Stomach (tissue), 8 donors: ENCODE measurements at regions not wholly inside any gene's neighbourhood (a gene's known extent, or its start where the extent isn't known, plus 50 kb on each side); places are given as distances from the start of the nearest gene placed in this dataset.

ENCODE experiments used
- DNase-seq, 2 donors: peaks; one replicate each; pipeline versions ENCODE4 v3.0.0 to v3.0.0-alpha.2; 2013 to 2019
- H3K27ac ChIP-seq, 5 donors: fragments of 200-600 bp in 4 of 5; sonication (generic) in 4 of 5; one replicate each; pipeline ENCODE4 v1.5.1; 2013 to 2019; ENCODE audit warnings: mild to moderate bottlenecking in 1 of 5, moderate library complexity in 1 of 5
- H3K27me3 ChIP-seq, 3 donors: fragments of 200-600 bp; sonication (generic); one replicate each; pipeline ENCODE4 v1.5.1; 2017 to 2019; ENCODE audit warnings: mixed run types in 1 of 3
- H3K36me3 ChIP-seq, 4 donors: fragments of 200-600 bp; sonication (generic); 1 replicate in 3 of 4; 2 replicates in 1 of 4; pipeline ENCODE4 v1.5.1; 2016 to 2019
- H3K4me1 ChIP-seq, 4 donors: fragments of 200-600 bp; sonication (generic); one replicate each; pipeline ENCODE4 v1.5.1; 2016 to 2019
- H3K4me3 ChIP-seq, 4 donors: fragments of 200-600 bp; sonication (generic) in 3 of 4; one replicate each; pipeline ENCODE4 v1.5.1; 2016 to 2019; ENCODE audit warnings: mild to moderate bottlenecking in 1 of 4
- H3K9me3 ChIP-seq, 4 donors: fragments of 200-600 bp; sonication (generic); one replicate each; pipeline ENCODE4 v1.5.1; 2016 to 2019
- EP300 ChIP-seq: sonication (generic); formaldehyde crosslinking; IDR thresholded peaks from one replicate; pipeline ENCODE4 v1.6.1; 2017; ENCODE audit warnings: antibody characterized with exemption
- POLR2A ChIP-seq, 4 donors: fragments of 450-650 bp; IDR thresholded peaks; one replicate each; pipeline ENCODE4 v1.6.1; 2016; ENCODE audit warnings: antibody characterized with exemption in 4 of 4, control low read depth in 2 of 4, mild to moderate bottlenecking in 1 of 4, moderate library complexity in 1 of 4
- POLR2AphosphoS5 ChIP-seq, 3 donors: sonication (generic); formaldehyde crosslinking; IDR thresholded peaks; one replicate each; pipeline ENCODE4 v1.6.1; 2016; ENCODE audit warnings: antibody characterized with exemption in 3 of 3
- WGBS, 5 donors: extraction: QIAGEN DNeasy Blood & Tissue Kit in 3 of 5; methylation state at CpG; one replicate each; pipeline versions ENCODE4 v1.1.5 to v1.1.7; 2013 to 2018; 5-methylcytosine and 5-hydroxymethylcytosine counted together
- intact Hi-C: fragments of 100-400 bp; cut with DNase I; formaldehyde crosslinking; loops from one replicate; pipeline ENCODE4 v1.15.1; 2023; ENCODE audit warnings: low total_unique reads
- TF ChIP-seq, protein P1 (sequence below), 7 experiments: fragments of 450-650 bp in 4 of 7; fragments of 200-600 bp in 3 of 7; sonication (generic) in 3 of 7; IDR thresholded peaks; one replicate each; pipeline ENCODE4 v1.5.1; 2016 to 2019; ENCODE audit warnings: antibody characterized with exemption in 7 of 7, control low read depth in 2 of 7, mild to moderate bottlenecking in 1 of 7
- donor health status: healthy with polysubstance abuse.
- donor health status: Bipolar disorder and iron deficiency.
- donor health status: healthy.

DNA sequence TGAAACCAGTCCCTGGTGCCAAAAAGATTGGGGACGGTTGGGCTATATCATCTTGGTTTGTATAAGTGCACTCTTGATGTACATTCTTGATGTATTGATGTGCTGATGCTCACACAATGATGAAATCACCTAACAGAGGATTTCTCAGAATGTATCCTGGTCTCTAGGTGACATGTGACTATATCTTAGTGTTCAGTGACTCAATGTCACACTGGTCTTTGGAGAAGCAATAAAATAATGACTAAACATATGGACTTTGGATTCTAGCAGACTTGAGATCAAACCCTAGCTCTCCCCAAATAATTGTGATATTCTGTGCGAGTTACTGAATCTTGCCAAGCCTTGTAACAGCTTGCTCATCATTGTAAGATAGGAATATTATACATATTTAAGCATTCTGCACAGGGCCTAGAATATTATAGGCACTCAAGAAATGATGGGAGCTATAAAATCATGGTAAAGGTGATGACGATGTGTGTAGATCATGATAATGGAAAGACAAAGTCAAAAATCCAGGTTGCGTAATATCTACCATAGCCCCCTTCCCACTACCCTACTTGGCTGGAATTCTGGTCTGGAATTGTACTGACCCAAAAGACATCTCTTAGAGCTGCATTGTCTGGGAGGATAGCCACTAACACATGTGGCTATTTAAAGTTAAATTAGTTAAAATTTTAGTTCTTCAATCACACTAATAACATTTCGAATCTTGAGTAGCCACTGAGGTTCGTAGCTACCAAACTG, 117.6 kb upstream of the PWP1 start:
- WGBS, 5 donors, result 89 to 93% (median 92%) methylated on average over 6 of the region's 6 CpGs
- H3K4me1 ChIP-seq, result no peaks in the 10 kb centered on the region
- no peak overlapping the region for H3K27ac ChIP-seq

DNA sequence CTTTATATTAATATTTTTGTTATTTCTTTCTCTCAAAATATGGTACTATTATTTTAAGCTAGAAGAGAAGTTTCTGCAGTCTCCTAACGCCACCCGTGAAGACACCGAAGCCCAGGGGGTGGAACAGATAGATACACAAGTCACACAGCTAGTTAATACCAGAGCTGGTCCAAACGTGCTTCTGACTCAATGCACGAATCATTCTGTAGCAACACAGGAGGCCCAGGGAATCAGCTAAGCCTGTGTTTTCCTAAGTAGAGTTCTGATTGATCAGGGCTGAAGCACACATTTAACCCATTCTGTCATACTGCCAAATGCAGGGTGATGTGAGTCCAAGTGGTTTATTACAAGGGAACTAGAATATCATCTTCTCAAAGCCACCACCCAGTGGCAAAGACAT, 116.9 kb upstream of the PWP1 start:
- no peak overlapping the region for H3K4me3 ChIP-seq
- intact Hi-C loops, result no loop called here
- no peaks in the 10 kb centered on the region for H3K4me1 ChIP-seq
- no peak overlapping the region for H3K27ac ChIP-seq
- H3K27me3 ChIP-seq, result peaks cover 0 to 13% (median 0%) of the 10 kb centered on the region in 3 donors
- peaks cover 0 to 5% (median 0%) of the 10 kb centered on the region in 4 donors for H3K9me3 ChIP-seq
- 57 to 74% (median 69%) methylated on average over 5 of the region's 5 CpGs for WGBS, 5 donors
- DNase-seq, result no peak
- H3K36me3 ChIP-seq, result no peaks in the 10 kb centered on the region
- TF ChIP-seq EP300 (no peak), POLR2A (IDR thresholded peaks at IDR 0.05) (no peak), POLR2AphosphoS5 (IDR thresholded peaks at IDR 0.05) (no peak)
- TF ChIP-seq, protein P1, sequence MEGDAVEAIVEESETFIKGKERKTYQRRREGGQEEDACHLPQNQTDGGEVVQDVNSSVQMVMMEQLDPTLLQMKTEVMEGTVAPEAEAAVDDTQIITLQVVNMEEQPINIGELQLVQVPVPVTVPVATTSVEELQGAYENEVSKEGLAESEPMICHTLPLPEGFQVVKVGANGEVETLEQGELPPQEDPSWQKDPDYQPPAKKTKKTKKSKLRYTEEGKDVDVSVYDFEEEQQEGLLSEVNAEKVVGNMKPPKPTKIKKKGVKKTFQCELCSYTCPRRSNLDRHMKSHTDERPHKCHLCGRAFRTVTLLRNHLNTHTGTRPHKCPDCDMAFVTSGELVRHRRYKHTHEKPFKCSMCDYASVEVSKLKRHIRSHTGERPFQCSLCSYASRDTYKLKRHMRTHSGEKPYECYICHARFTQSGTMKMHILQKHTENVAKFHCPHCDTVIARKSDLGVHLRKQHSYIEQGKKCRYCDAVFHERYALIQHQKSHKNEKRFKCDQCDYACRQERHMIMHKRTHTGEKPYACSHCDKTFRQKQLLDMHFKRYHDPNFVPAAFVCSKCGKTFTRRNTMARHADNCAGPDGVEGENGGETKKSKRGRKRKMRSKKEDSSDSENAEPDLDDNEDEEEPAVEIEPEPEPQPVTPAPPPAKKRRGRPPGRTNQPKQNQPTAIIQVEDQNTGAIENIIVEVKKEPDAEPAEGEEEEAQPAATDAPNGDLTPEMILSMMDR (IDR thresholded peaks at IDR 0.05), result no peak

More for the DNA sequence above, 117.6 kb upstream of the PWP1 start:
- DNase-seq, result no peak
- Histone ChIP-seq H3K4me3 (no peak overlapping the region), H3K36me3 (no peaks in the 10 kb centered on the region), H3K27me3 (peaks cover 0 to 13% (median 0%) of the 10 kb centered on the region in 3 donors), H3K9me3 (peaks cover 0 to 5% (median 0%) of the 10 kb centered on the region in 4 donors)
- intact Hi-C loops, result no loop called here
- TF ChIP-seq POLR2A (IDR thresholded peaks at IDR 0.05) (no peak), POLR2AphosphoS5 (IDR thresholded peaks at IDR 0.05) (no peak), EP300 (no peak)
- TF ChIP-seq, protein P1 (IDR thresholded peaks at IDR 0.05), result no peak

DNA sequence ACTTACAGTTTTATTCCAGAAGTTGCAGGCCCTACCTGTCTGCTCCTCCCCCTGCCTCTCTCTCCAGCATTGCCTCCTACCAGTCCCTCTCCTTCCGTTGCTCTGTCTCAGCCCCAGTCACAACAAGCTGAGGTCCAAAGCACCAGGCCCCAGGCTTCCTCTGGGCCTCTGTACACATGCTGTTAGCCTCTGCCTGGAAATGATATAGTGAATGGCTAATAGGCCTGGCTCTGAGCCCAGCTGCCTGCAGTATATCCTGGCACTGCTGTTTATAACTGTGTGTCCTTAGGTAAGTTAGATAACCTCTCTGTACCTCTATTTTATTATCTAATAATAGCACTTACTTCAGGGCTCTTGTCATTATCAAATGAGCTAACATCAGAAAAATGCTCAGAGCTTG, 114.9 kb upstream of the PWP1 start:
- Histone ChIP-seq H3K9me3 (peaks cover 0 to 5% (median 0%) of the 10 kb centered on the region in 4 donors), H3K27me3 (peaks cover 0 to 16% (median 0%) of the 10 kb centered on the region in 3 donors), H3K36me3 (no peaks in the 10 kb centered on the region), H3K4me1 (no peaks in the 10 kb centered on the region), H3K27ac (no peak overlapping the region), H3K4me3 (no peak overlapping the region)
- peak in 1 of 2 donors; percentile 35 for DNase-seq
- TF ChIP-seq EP300, result no peak
- TF ChIP-seq POLR2AphosphoS5 (IDR thresholded peaks at IDR 0.05), result no peak
- TF ChIP-seq, protein P1 (IDR thresholded peaks at IDR 0.05), result no peak
- no peak for TF ChIP-seq POLR2A (IDR thresholded peaks at IDR 0.05)
- WGBS, 5 donors, result 11 to 43% (median 32%) methylated on average over 1 of the region's 1 CpG
- intact Hi-C loops, result no loop called here

DNA sequence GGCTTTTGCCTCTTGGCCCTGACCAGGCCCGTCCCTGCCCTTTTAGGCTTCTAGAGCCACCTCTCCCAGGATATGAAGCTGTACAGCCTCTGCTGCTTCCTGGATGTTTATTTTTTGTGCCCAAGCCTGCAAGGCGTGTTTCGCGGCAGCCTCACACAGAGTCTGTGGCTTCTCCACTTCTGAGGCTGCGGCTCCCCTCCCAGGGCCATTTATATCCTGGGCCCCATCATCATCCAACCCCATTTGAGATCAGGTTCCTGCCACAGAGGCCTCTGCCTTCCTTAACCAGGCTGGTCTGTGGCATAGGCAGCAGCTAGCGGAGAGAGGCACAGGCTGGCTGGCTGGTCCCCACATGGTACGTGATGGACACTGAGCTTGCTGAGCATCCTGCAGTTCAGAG, 114.1 kb upstream of the PWP1 start:
- intact Hi-C loops, result no loop called here
- 78 to 90% (median 80%) methylated on average over 5 to 7 of the region's 7 CpGs for WGBS, 5 donors
- TF ChIP-seq POLR2A (IDR thresholded peaks at IDR 0.05) (no peak), POLR2AphosphoS5 (IDR thresholded peaks at IDR 0.05) (no peak)
- DNase-seq, result no peak
- no peaks in the 10 kb centered on the region for H3K36me3 ChIP-seq
- H3K27me3 ChIP-seq, result peaks cover 0 to 21% (median 0%) of the 10 kb centered on the region in 3 donors
- no peak overlapping the region for H3K4me3 ChIP-seq
- H3K4me1 ChIP-seq, result no peaks in the 10 kb centered on the region
- H3K27ac ChIP-seq, result no peak overlapping the region
- H3K9me3 ChIP-seq, result peaks cover 0 to 5% (median 0%) of the 10 kb centered on the region in 4 donors

DNA sequence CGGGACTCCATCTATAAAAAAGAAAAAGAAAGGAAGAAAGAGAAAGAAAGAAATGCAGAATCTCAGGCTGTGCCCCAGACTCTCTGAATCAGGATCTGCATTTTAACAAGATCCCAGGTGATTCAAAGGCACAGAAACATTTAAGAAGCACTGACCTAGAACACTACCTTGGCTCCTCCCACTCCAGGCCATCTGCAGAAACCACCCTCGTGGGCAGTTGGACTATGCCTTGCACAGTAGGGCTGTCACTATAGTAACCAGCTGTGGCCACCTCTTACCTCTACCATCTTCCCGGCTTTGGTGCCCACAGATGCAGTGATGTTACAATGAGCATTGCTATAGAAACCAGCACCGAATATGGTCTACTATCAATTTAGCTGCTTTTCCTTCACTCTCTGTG, 110.9 kb upstream of the PWP1 start:
- no peaks in the 10 kb centered on the region for H3K4me1 ChIP-seq
- intact Hi-C loops, result no loop called here
- H3K36me3 ChIP-seq, result no peaks in the 10 kb centered on the region
- 64 to 83% (median 76%) methylated on average over 4 of the region's 4 CpGs for WGBS, 5 donors
- no peak overlapping the region for H3K4me3 ChIP-seq
- H3K9me3 ChIP-seq, result peaks cover 0 to 5% (median 0%) of the 10 kb centered on the region in 4 donors
- DNase-seq, result no peak
- no peak overlapping the region for H3K27ac ChIP-seq
- H3K27me3 ChIP-seq, result peaks cover 0 to 25% (median 0%) of the 10 kb centered on the region in 3 donors
- TF ChIP-seq EP300, result no peak
- TF ChIP-seq POLR2AphosphoS5 (IDR thresholded peaks at IDR 0.05), result no peak
- no peak for TF ChIP-seq POLR2A (IDR thresholded peaks at IDR 0.05)
